ENCODE measurements at regions not wholly inside any gene's neighbourhood (a gene's known extent, or its start where the extent isn't known, plus 50 kb on each side); places are given as distances from the start of the nearest gene placed in this dataset.

DNA sequence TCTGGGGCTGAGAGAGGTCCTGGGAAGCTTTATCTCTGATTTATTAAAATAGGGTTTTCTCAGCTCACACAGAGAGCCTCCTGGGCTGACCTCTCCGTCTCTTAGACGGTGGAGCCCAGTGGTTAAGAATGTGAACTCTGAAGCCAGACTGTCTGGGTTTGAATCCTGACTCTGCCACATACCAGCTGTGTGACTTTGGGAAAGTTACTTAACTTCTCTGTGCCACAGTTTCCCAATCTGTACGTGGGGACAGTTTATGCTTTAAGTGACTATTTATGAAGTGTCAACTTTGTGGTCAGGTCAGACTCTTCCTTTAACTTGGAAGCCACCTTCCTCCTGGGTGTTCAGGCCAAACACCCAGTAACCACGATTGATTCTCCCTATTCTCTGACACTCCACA, 290.9 kb downstream of the AACS start:
- H3K36me3 ChIP-seq (ENCODE audit: insufficient read depth, low read length), result no peaks in the 10 kb centered on the region
- H3K9ac ChIP-seq (ENCODE audit: low read depth, low read length), result no peak overlapping the region
- no peaks in the 10 kb centered on the region for H3K4me1 ChIP-seq (ENCODE audit: insufficient read depth, low read length)
- peaks cover 11% of the 10 kb centered on the region for H3K9me3 ChIP-seq (ENCODE audit: control insufficient read depth, insufficient read depth, low read length)

DNA sequence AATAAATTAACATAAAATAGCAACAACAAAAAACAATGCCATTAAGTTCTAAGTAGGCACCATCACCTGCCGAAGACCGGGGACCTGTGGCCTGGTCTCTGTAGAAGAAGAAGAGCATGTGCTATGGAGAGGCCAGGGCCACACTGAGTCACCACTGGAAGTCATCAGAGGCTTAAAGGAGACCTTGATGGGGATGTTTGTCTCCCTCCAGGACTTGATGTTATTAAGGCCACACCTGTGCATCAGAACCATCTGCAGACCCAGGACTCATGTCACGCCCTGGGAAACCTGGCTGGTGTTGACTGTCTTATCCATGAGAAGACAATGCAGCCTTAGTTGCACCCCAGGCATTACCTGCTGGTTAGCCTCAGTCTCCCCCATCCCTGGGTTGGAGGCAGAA, 292.3 kb downstream of the AACS start:
- H3K9me3 ChIP-seq (ENCODE audit: control insufficient read depth, insufficient read depth, low read length), result peaks cover 3% of the 10 kb centered on the region
- H3K36me3 ChIP-seq (ENCODE audit: insufficient read depth, low read length), result no peaks in the 10 kb centered on the region
- no peak overlapping the region for H3K9ac ChIP-seq (ENCODE audit: low read depth, low read length)
- H3K4me1 ChIP-seq (ENCODE audit: insufficient read depth, low read length), result no peaks in the 10 kb centered on the region

DNA sequence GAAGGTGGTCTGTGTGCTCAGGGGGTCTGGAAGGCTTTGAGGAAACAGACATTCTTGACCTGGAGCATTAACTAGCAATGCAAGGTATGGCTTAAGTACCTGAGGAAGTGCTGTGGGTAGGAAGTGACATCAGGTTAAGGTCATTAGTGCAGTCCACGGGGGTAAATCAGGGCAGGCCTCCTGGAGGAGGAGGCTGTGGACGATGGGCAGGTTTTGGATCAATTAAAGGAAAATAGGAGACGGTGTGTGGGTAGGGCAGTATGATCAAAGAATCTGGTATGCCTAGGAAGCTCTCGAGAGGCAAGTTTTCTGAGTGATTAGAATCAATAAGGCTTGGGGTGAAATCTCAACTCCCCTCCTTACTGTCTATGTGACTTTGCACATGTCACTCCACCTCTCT, 295.3 kb downstream of the AACS start:
- no peaks in the 10 kb centered on the region for H3K36me3 ChIP-seq (ENCODE audit: insufficient read depth, low read length)
- no peaks in the 10 kb centered on the region for H3K4me1 ChIP-seq (ENCODE audit: insufficient read depth, low read length)
- H3K9ac ChIP-seq (ENCODE audit: low read depth, low read length), result no peak overlapping the region
- H3K9me3 ChIP-seq (ENCODE audit: control insufficient read depth, insufficient read depth, low read length), result no peaks in the 10 kb centered on the region

DNA sequence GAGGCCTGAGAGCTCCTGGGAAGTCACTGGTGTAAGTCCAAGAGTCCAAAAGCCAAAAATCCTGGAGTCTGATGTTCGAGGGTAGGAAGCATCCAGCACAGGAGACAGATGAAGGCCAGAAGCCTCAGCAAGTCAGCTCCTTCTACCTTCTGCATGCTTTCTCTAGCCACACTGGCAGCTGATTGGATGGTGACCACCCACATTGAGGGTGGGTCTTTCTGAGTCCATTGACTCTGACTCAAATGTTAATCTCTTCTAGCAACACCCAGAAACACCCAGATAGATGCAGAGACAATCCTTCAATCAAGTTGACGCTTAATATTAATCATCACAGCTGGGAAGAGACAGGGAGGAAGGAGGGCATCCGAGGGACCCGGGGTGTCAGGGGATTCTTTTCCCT, 305.8 kb downstream of the AACS start:
- Histone ChIP-seq H3K4me1 (ENCODE audit: insufficient read depth, low read length) (no peaks in the 10 kb centered on the region), H3K9me3 (ENCODE audit: control insufficient read depth, insufficient read depth, low read length) (no peaks in the 10 kb centered on the region), H3K36me3 (ENCODE audit: insufficient read depth, low read length) (no peaks in the 10 kb centered on the region), H3K9ac (ENCODE audit: low read depth, low read length) (no peak overlapping the region)

DNA sequence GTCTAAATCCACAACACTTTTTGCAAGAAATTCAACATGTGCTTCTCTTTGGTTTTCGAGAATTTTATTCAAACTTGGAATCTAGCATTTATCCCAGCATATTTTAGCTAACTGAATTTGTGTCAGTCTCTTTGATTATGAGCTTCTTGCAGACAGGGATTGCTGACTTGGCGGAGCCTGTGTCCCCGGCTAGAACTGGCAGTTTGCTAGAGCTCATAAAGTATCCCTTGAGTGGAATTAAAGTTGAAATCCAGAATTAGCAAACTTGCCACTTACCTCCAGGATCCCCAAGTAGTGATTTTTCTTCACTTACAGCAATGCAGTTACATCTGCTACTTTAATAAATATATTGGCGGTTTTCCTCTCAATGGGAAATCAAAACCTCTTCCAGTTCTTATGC, 306.9 kb downstream of the AACS start:
- H3K9ac ChIP-seq (ENCODE audit: low read depth, low read length), result no peak overlapping the region
- no peaks in the 10 kb centered on the region for H3K36me3 ChIP-seq (ENCODE audit: insufficient read depth, low read length)
- no peaks in the 10 kb centered on the region for H3K9me3 ChIP-seq (ENCODE audit: control insufficient read depth, insufficient read depth, low read length)
- H3K4me1 ChIP-seq (ENCODE audit: insufficient read depth, low read length), result no peaks in the 10 kb centered on the region

DNA sequence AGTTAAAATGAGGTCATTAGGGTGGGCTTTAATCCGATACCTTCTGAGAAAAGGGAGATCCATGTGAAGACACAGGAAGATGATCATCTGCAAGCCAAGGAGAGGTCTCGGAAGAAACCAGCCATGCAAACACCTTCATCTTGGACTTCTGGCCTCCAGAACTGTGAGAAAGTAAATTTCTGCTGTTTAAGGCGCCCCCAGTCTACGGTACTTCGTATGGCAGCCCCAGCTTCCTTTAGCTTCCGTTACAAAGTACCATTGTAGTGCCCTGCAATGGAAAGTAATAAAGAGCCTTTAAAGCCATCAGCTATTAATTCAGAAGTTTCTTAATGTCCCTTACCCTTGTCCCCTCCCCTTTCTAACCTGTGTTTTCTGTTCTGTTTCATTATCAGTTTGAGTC, 308.1 kb downstream of the AACS start:
- Histone ChIP-seq H3K36me3 (ENCODE audit: insufficient read depth, low read length) (no peaks in the 10 kb centered on the region), H3K9me3 (ENCODE audit: control insufficient read depth, insufficient read depth, low read length) (no peaks in the 10 kb centered on the region), H3K4me1 (ENCODE audit: insufficient read depth, low read length) (no peaks in the 10 kb centered on the region), H3K9ac (ENCODE audit: low read depth, low read length) (no peak overlapping the region)

DNA sequence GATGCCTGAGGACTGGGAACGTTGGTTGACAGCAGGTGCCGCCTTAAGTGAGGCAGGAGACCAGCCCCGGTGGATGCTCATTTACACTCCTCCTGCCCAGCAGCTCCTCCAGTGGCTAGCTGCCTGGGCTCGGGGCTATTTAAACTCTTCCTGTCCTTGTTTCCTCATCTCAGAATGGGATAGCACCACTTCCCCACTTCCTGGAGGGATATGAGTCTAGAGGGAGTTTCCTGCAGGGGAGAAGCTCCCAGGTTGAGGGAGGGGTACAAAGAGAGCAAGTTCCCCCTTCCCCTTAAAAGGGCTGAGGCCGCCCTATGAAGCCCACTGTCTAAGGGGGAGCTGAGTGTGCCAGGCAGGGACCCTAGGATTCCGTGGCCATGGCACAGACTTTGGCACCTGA, 311.2 kb downstream of the AACS start:
- Histone ChIP-seq H3K9ac (ENCODE audit: low read depth, low read length) (no peak overlapping the region), H3K9me3 (ENCODE audit: control insufficient read depth, insufficient read depth, low read length) (no peaks in the 10 kb centered on the region), H3K4me1 (ENCODE audit: insufficient read depth, low read length) (no peaks in the 10 kb centered on the region), H3K36me3 (ENCODE audit: insufficient read depth, low read length) (no peaks in the 10 kb centered on the region)

DNA sequence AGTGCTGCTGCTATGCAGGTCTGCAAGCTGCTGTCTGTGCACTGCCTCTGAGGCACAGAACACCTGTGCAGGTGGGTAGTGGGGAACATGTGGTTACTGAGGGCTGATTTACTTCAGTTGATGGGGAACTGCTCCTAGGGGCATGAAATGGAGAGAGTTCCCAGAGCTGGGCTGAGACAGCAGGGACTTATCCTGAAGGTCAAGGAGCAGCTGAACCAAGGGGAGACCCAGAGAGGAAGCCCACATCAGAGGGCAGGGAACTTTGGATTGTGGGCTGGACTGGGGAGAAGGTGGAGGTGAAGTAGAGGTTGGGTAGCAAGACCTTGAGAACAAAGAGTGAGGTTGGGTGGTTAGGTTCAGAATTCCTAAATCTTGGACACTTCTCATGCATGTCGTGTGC, 311.9 kb downstream of the AACS start:
- Histone ChIP-seq H3K9me3 (ENCODE audit: control insufficient read depth, insufficient read depth, low read length) (no peaks in the 10 kb centered on the region), H3K36me3 (ENCODE audit: insufficient read depth, low read length) (no peaks in the 10 kb centered on the region), H3K4me1 (ENCODE audit: insufficient read depth, low read length) (no peaks in the 10 kb centered on the region), H3K9ac (ENCODE audit: low read depth, low read length) (no peak overlapping the region)

DNA sequence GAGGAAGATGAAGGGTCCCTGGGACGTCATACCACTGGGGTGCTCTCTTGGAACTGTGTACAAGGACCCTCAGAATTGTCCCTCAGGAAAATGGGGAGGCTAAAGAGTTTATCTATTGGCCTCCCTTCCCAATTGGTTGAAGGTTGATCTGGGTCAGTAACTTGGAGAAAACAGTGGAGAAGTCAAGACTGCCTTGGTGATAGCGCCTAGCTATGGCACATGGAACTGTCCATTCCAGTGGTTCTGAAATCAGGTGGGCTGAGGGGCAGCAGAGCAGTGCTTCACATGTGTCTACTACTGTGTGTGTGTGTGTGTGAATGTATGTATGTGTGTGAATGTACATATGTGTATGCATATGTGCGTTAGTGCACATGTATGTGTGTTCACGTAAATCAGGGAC, 316.1 kb downstream of the AACS start:
- Histone ChIP-seq H3K9me3 (ENCODE audit: control insufficient read depth, insufficient read depth, low read length) (no peaks in the 10 kb centered on the region), H3K36me3 (ENCODE audit: insufficient read depth, low read length) (no peaks in the 10 kb centered on the region), H3K4me1 (ENCODE audit: insufficient read depth, low read length) (no peaks in the 10 kb centered on the region), H3K9ac (ENCODE audit: low read depth, low read length) (no peak overlapping the region)

DNA sequence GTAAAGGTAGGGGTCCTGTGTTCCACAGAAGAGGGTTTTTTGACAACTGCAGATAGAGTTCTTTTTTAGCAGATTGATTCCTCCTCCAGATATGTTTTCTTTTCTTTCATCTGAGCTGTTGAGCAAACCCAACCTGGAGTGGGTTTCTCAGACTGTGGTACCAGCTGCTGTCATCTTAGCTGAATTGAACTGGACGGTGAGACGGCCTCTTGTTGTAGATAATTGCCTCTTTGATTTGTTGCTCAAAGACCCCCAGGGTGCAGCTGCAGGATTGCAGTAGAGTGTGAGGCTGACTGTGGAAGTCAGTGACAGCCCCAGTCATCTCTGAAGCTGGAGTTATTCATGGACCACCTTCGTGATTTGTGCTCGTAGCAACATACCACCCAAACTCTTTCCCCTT, 317.7 kb downstream of the AACS start:
- no peaks in the 10 kb centered on the region for H3K4me1 ChIP-seq (ENCODE audit: insufficient read depth, low read length)

DNA sequence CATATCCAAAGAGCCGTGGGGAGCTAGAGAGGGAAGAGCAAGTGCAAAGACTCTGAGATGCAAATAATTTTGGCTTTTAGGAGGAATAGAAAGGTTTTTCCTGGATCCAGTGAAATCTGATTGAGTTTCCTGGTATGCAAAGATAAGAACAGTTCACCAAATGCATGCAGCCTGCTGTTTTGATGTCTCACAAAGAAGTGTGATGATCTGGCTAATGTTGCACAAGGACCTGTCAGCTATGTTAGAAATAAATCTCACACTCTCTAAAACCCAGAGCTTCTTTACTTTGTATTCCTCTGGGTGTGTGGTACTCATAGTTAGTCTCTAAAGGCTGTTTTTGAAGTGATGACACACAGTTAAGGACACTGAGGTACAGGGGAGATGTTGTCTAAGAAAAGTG, 321.4 kb downstream of the AACS start:
- H3K9ac ChIP-seq (ENCODE audit: low read depth, low read length), result no peak overlapping the region
- no peaks in the 10 kb centered on the region for H3K9me3 ChIP-seq (ENCODE audit: control insufficient read depth, insufficient read depth, low read length)
- H3K4me1 ChIP-seq (ENCODE audit: insufficient read depth, low read length), result no peaks in the 10 kb centered on the region
- no peaks in the 10 kb centered on the region for H3K36me3 ChIP-seq (ENCODE audit: insufficient read depth, low read length)

More for the DNA sequence above, 317.7 kb downstream of the AACS start:
- Histone ChIP-seq H3K9ac (ENCODE audit: low read depth, low read length) (no peak overlapping the region), H3K9me3 (ENCODE audit: control insufficient read depth, insufficient read depth, low read length) (no peaks in the 10 kb centered on the region), H3K36me3 (ENCODE audit: insufficient read depth, low read length) (no peaks in the 10 kb centered on the region)

DNA sequence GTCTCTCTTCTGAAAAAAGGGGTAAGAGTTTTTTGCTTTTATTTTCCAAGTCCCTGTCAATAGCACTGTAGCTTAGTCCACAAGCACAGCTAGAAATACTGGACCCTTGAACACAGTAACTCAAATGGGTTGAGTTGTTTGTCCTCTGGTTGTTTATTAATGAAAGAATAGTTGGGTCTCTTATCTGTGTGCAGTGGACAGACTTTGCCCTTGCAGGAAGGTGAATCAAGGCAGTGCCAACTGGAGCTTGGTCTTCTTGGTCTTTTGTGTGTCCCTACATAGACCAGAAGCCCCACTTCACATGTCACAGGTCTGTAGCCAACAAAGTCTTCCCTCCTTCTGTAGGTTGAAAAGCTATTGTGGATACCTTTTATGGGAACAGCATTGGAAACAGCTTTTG, 322.0 kb downstream of the AACS start:
- no peaks in the 10 kb centered on the region for H3K9me3 ChIP-seq (ENCODE audit: control insufficient read depth, insufficient read depth, low read length)
- no peaks in the 10 kb centered on the region for H3K36me3 ChIP-seq (ENCODE audit: insufficient read depth, low read length)
- no peak overlapping the region for H3K9ac ChIP-seq (ENCODE audit: low read depth, low read length)
- no peaks in the 10 kb centered on the region for H3K4me1 ChIP-seq (ENCODE audit: insufficient read depth, low read length)

DNA sequence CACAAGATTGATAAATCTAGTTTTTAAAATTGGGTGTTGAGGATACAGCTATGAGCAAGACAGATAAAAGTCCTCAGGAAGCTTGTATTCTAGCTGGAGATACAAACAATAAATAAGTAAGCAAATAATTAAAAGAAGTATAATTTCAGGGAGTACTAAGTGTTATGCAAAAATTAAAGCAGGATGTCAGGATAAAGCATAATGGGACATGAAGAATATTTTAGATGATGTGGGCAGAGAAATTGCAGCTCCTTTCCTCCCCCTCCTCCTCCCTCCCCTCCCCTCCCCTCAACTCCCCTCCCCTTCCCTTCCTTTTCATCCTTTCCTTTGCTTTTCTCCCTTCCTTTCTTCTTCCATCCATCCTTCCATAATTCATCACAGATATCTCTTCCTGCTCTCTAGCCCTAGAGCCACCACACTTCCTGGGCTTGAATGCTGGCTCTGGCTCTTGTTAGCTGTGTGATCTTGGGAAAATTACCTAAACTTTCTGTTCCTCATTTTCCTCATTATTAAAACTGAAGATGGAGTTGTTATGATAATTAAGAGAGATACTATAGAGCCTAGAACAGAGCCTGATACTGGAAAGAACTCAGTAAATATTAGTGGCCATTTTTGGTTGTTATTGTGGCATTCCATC, 323.9 kb downstream of the AACS start:
- Histone ChIP-seq H3K36me3 (ENCODE audit: insufficient read depth, low read length) (no peaks in the 10 kb centered on the region), H3K9ac (ENCODE audit: low read depth, low read length) (no peak overlapping the region), H3K4me1 (ENCODE audit: insufficient read depth, low read length) (no peaks in the 10 kb centered on the region), H3K9me3 (ENCODE audit: control insufficient read depth, insufficient read depth, low read length) (no peaks in the 10 kb centered on the region)

DNA sequence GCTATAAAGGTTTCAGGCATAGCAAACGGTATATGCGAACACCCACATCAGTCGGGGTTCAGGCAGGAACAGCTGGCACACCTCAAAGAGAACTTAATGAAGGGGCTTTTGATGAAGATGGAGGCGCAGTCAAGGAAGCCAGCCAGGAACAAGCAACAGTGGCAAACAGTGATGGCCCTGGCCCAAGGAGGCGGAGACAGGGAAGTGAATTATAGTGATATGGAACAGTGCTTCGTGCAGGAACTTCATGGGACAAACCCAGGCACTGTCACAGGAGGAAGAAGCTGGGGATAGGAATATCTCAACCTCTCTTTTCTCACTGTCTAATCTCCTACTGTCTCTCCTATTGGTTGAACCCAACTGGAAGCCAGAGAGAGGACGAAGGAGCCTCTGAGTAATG, 328.3 kb downstream of the AACS start:
- no peaks in the 10 kb centered on the region for H3K36me3 ChIP-seq (ENCODE audit: insufficient read depth, low read length)
- no peaks in the 10 kb centered on the region for H3K4me1 ChIP-seq (ENCODE audit: insufficient read depth, low read length)
- H3K9ac ChIP-seq (ENCODE audit: low read depth, low read length), result no peak overlapping the region
- no peaks in the 10 kb centered on the region; the same call in none of the 2 replicates for H3K9me3 ChIP-seq (ENCODE audit: control insufficient read depth, insufficient read depth, low read length)

DNA sequence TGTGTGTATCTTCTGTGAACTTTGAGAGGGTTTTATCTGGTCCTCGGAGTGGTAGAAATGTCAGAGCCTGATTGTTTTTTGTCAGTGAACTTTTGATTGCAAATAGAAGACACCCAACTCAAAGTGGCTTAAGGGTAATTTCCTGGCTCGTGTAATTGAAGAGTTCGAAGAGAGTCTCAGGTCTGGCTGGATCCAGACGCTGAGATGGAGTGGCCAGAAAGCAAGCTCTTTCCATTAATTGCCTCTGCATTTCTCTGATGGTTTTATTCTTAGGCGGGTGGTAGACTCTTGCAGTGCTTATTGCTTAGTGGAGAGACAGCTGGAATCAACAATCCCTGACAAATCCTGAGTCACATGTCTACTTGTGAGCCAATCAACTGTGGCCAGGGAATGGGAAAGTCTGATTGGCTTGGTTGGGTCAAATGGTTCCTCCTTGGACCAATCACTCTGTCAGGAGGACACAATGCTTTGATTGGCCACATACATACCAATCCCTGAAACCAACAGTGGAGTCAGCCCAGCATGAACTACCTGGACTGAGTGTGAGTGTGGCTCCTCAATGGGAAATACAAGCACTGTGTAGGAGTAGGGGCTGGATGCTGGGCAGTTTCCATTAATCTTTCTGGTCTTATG, 330.5 kb downstream of the AACS start:
- Histone ChIP-seq H3K4me1 (ENCODE audit: insufficient read depth, low read length) (no peaks in the 10 kb centered on the region), H3K9ac (ENCODE audit: low read depth, low read length) (no peak overlapping the region), H3K9me3 (ENCODE audit: control insufficient read depth, insufficient read depth, low read length) (peaks cover 3% of the 10 kb centered on the region), H3K36me3 (ENCODE audit: insufficient read depth, low read length) (no peaks in the 10 kb centered on the region)

Data from ES-I3 (cell line).